ENCODE measurements at regions not wholly inside any gene's neighbourhood (a gene's known extent, or its start where the extent isn't known, plus 50 kb on each side); places are given as distances from the start of the nearest gene placed in this dataset.

- no peak for TF ChIP-seq ZNF133 (tag by site-specific recombination; IDR thresholded peaks at IDR 0.05)
- TF ChIP-seq ZNF335 (tag by site-specific recombination; conservative IDR thresholded peaks at IDR 0.05), result no peak
- TF ChIP-seq, protein P1, sequence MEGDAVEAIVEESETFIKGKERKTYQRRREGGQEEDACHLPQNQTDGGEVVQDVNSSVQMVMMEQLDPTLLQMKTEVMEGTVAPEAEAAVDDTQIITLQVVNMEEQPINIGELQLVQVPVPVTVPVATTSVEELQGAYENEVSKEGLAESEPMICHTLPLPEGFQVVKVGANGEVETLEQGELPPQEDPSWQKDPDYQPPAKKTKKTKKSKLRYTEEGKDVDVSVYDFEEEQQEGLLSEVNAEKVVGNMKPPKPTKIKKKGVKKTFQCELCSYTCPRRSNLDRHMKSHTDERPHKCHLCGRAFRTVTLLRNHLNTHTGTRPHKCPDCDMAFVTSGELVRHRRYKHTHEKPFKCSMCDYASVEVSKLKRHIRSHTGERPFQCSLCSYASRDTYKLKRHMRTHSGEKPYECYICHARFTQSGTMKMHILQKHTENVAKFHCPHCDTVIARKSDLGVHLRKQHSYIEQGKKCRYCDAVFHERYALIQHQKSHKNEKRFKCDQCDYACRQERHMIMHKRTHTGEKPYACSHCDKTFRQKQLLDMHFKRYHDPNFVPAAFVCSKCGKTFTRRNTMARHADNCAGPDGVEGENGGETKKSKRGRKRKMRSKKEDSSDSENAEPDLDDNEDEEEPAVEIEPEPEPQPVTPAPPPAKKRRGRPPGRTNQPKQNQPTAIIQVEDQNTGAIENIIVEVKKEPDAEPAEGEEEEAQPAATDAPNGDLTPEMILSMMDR (tag by site-specific recombination; IDR thresholded peaks at IDR 0.05), result no peak
- no peak for TF ChIP-seq ZBTB26 (tag by site-specific recombination; optimal IDR thresholded peaks at IDR 0.05)
- no peak for TF ChIP-seq ATF2 (tag by site-specific recombination; IDR thresholded peaks at IDR 0.05; ENCODE audit: low read depth)
- TF ChIP-seq ZNF121 (tag by site-specific recombination; IDR thresholded peaks at IDR 0.05), result no peak
- TF ChIP-seq, protein P2, sequence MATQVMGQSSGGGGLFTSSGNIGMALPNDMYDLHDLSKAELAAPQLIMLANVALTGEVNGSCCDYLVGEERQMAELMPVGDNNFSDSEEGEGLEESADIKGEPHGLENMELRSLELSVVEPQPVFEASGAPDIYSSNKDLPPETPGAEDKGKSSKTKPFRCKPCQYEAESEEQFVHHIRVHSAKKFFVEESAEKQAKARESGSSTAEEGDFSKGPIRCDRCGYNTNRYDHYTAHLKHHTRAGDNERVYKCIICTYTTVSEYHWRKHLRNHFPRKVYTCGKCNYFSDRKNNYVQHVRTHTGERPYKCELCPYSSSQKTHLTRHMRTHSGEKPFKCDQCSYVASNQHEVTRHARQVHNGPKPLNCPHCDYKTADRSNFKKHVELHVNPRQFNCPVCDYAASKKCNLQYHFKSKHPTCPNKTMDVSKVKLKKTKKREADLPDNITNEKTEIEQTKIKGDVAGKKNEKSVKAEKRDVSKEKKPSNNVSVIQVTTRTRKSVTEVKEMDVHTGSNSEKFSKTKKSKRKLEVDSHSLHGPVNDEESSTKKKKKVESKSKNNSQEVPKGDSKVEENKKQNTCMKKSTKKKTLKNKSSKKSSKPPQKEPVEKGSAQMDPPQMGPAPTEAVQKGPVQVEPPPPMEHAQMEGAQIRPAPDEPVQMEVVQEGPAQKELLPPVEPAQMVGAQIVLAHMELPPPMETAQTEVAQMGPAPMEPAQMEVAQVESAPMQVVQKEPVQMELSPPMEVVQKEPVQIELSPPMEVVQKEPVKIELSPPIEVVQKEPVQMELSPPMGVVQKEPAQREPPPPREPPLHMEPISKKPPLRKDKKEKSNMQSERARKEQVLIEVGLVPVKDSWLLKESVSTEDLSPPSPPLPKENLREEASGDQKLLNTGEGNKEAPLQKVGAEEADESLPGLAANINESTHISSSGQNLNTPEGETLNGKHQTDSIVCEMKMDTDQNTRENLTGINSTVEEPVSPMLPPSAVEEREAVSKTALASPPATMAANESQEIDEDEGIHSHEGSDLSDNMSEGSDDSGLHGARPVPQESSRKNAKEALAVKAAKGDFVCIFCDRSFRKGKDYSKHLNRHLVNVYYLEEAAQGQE (tag by site-specific recombination; IDR thresholded peaks at IDR 0.05), result no peak
- no peak for TF ChIP-seq ZFP41 (tag by site-specific recombination; IDR thresholded peaks at IDR 0.05; ENCODE audit: borderline replicate concordance)
These were observed 531.8 kb downstream of the ZEB2 start for GRCh38 chr2:143988082-143988481.
